ENCODE measurements at regions not wholly inside any gene's neighbourhood (a gene's known extent, or its start where the extent isn't known, plus 50 kb on each side); places are given as distances from the start of the nearest gene placed in this dataset.
"Not testable (repeated sequence)": the region's sequence is repeated elsewhere in the genome, so short reads cannot be mapped to it uniquely, and the experiment has no call there.

GRCh38 chr1:221868593-221869303, 126.9 kb upstream of the DUSP10 start:
- DNase-seq (ENCODE audit: low read depth, low spot score), result no peak
- H3K4me3 ChIP-seq (ENCODE audit: low read length), result no peak overlapping the region
- H3K27me3 ChIP-seq (ENCODE audit: control insufficient read depth, insufficient read depth, low read length), result no peaks in the 10 kb centered on the region
- H3K9me3 ChIP-seq (ENCODE audit: control insufficient read depth, insufficient read depth, low read length), result no peaks in the 10 kb centered on the region
- H3K4me1 ChIP-seq (ENCODE audit: control insufficient read depth, insufficient read depth, low read length), result no peaks in the 10 kb centered on the region
- no CpG with 5 or more reads among the region's 3 CpGs for WGBS (ENCODE audit: insufficient coverage, insufficient read length)
- no peak overlapping the region for H3K27ac ChIP-seq (ENCODE audit: low read length)
- no peaks in the 10 kb centered on the region for H3K36me3 ChIP-seq (ENCODE audit: control insufficient read depth, insufficient read depth, low read length)

- DNase-seq (ENCODE audit: low read depth, low spot score), result no peak
- H3K27ac ChIP-seq (ENCODE audit: low read length), result no peak overlapping the region
- no peaks in the 10 kb centered on the region for H3K27me3 ChIP-seq (ENCODE audit: control insufficient read depth, insufficient read depth, low read length)
- H3K9me3 ChIP-seq (ENCODE audit: control insufficient read depth, insufficient read depth, low read length), result no peaks in the 10 kb centered on the region
- WGBS (ENCODE audit: insufficient coverage, insufficient read length), result no CpG with 5 or more reads among the region's 1 CpG
- H3K4me3 ChIP-seq (ENCODE audit: low read length), result no peak overlapping the region
- no peaks in the 10 kb centered on the region for H3K4me1 ChIP-seq (ENCODE audit: control insufficient read depth, insufficient read depth, low read length)
- no peaks in the 10 kb centered on the region for H3K36me3 ChIP-seq (ENCODE audit: control insufficient read depth, insufficient read depth, low read length)
Observed at GRCh38 chr1:221867003-221867402, 125.1 kb upstream of the DUSP10 start.

GRCh38 chr1:221865808-221866207, 123.9 kb upstream of the DUSP10 start:
- no peak for DNase-seq (ENCODE audit: low read depth, low spot score)
- Histone ChIP-seq H3K36me3 (ENCODE audit: control insufficient read depth, insufficient read depth, low read length) (no peaks in the 10 kb centered on the region), H3K27ac (ENCODE audit: low read length) (no peak overlapping the region), H3K9me3 (ENCODE audit: control insufficient read depth, insufficient read depth, low read length) (no peaks in the 10 kb centered on the region), H3K4me3 (ENCODE audit: low read length) (no peak overlapping the region), H3K4me1 (ENCODE audit: control insufficient read depth, insufficient read depth, low read length) (no peaks in the 10 kb centered on the region), H3K27me3 (ENCODE audit: control insufficient read depth, insufficient read depth, low read length) (no peaks in the 10 kb centered on the region)
- WGBS (ENCODE audit: insufficient coverage, insufficient read length), result no CpG with 5 or more reads among the region's 4 CpGs

- Histone ChIP-seq H3K27me3 (ENCODE audit: control insufficient read depth, insufficient read depth, low read length) (no peaks in the 10 kb centered on the region), H3K27ac (ENCODE audit: low read length) (no peak overlapping the region), H3K4me1 (ENCODE audit: control insufficient read depth, insufficient read depth, low read length) (no peaks in the 10 kb centered on the region), H3K4me3 (ENCODE audit: low read length) (no peak overlapping the region), H3K9me3 (ENCODE audit: control insufficient read depth, insufficient read depth, low read length) (no peaks in the 10 kb centered on the region), H3K36me3 (ENCODE audit: control insufficient read depth, insufficient read depth, low read length) (no peaks in the 10 kb centered on the region)
- no CpG with 5 or more reads among the region's 3 CpGs for WGBS (ENCODE audit: insufficient coverage, insufficient read length)
- no peak for DNase-seq (ENCODE audit: low read depth, low spot score)
Observed at GRCh38 chr1:221863635-221864034, 121.7 kb upstream of the DUSP10 start.

- Histone ChIP-seq H3K27ac (ENCODE audit: low read length) (no peak overlapping the region), H3K36me3 (ENCODE audit: control insufficient read depth, insufficient read depth, low read length) (no peaks in the 10 kb centered on the region), H3K4me3 (ENCODE audit: low read length) (no peak overlapping the region), H3K9me3 (ENCODE audit: control insufficient read depth, insufficient read depth, low read length) (no peaks in the 10 kb centered on the region), H3K4me1 (ENCODE audit: control insufficient read depth, insufficient read depth, low read length) (no peaks in the 10 kb centered on the region), H3K27me3 (ENCODE audit: control insufficient read depth, insufficient read depth, low read length) (no peaks in the 10 kb centered on the region)
- no CpG with 5 or more reads among the region's 3 CpGs for WGBS (ENCODE audit: insufficient coverage, insufficient read length)
- no peak for DNase-seq (ENCODE audit: low read depth, low spot score)
Observed at GRCh38 chr1:221862971-221863370, 121.1 kb upstream of the DUSP10 start.

- DNase-seq (ENCODE audit: low read depth, low spot score), result no peak
- Histone ChIP-seq H3K36me3 (ENCODE audit: control insufficient read depth, insufficient read depth, low read length) (no peaks in the 10 kb centered on the region), H3K27me3 (ENCODE audit: control insufficient read depth, insufficient read depth, low read length) (no peaks in the 10 kb centered on the region), H3K4me3 (ENCODE audit: low read length) (no peak overlapping the region), H3K4me1 (ENCODE audit: control insufficient read depth, insufficient read depth, low read length) (no peaks in the 10 kb centered on the region), H3K9me3 (ENCODE audit: control insufficient read depth, insufficient read depth, low read length) (no peaks in the 10 kb centered on the region), H3K27ac (ENCODE audit: low read length) (no peak overlapping the region)
- WGBS (ENCODE audit: insufficient coverage, insufficient read length), result no CpG with 5 or more reads among the region's 3 CpGs
Observed at GRCh38 chr1:221858818-221859611, 117.1 kb upstream of the DUSP10 start.

- DNase-seq (ENCODE audit: low read depth, low spot score); H3K4me1 ChIP-seq (ENCODE audit: control insufficient read depth, insufficient read depth, low read length); H3K9me3 ChIP-seq (ENCODE audit: control insufficient read depth, insufficient read depth, low read length); H3K4me3 ChIP-seq (ENCODE audit: low read length); H3K27ac ChIP-seq (ENCODE audit: low read length); H3K27me3 ChIP-seq (ENCODE audit: control insufficient read depth, insufficient read depth, low read length); H3K36me3 ChIP-seq (ENCODE audit: control insufficient read depth, insufficient read depth, low read length): not testable (repeated sequence)
- WGBS (ENCODE audit: insufficient coverage, insufficient read length), result no CpG with 5 or more reads among the region's 4 CpGs
Observed at GRCh38 chr1:221857094-221857444, 115.2 kb upstream of the DUSP10 start.

- no peaks in the 10 kb centered on the region for H3K36me3 ChIP-seq (ENCODE audit: control insufficient read depth, insufficient read depth, low read length)
- no peaks in the 10 kb centered on the region for H3K4me1 ChIP-seq (ENCODE audit: control insufficient read depth, insufficient read depth, low read length)
- no peaks in the 10 kb centered on the region for H3K27me3 ChIP-seq (ENCODE audit: control insufficient read depth, insufficient read depth, low read length)
- H3K27ac ChIP-seq (ENCODE audit: low read length), result no peak overlapping the region
- WGBS (ENCODE audit: insufficient coverage, insufficient read length), result no CpG with 5 or more reads among the region's 3 CpGs
- H3K4me3 ChIP-seq (ENCODE audit: low read length), result no peak overlapping the region
- H3K9me3 ChIP-seq (ENCODE audit: control insufficient read depth, insufficient read depth, low read length), result no peaks in the 10 kb centered on the region
- DNase-seq (ENCODE audit: low read depth, low spot score), result no peak
Observed at GRCh38 chr1:221856228-221857093, 114.6 kb upstream of the DUSP10 start.

DNA sequence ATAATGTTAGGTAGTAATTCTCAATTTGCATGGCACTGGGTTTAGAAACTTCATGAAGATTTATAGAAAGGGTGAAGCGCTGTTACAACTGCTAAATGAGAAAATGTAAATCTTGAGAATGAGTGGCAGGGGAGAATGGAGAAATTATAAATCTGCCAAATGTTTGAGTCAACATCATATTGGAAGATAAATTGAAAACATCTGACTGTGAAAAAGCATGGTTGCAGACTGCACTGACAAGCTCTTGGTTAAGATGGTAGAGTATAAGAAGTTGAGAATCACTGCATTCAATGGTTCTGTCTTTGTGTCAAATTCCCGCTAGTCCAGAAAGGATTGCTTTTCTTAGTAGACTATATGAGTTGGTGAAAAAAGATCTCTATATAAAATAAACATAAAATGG, 113.3 kb upstream of the DUSP10 start:
- Histone ChIP-seq H3K4me1 (ENCODE audit: control insufficient read depth, insufficient read depth, low read length) (no peaks in the 10 kb centered on the region), H3K9me3 (ENCODE audit: control insufficient read depth, insufficient read depth, low read length) (no peaks in the 10 kb centered on the region), H3K27me3 (ENCODE audit: control insufficient read depth, insufficient read depth, low read length) (no peaks in the 10 kb centered on the region), H3K27ac (ENCODE audit: low read length) (no peak overlapping the region), H3K36me3 (ENCODE audit: control insufficient read depth, insufficient read depth, low read length) (no peaks in the 10 kb centered on the region), H3K4me3 (ENCODE audit: low read length) (no peak overlapping the region)
- no CpG with 5 or more reads among the region's 2 CpGs for WGBS (ENCODE audit: insufficient coverage, insufficient read length)
- no peak for DNase-seq (ENCODE audit: low read depth, low spot score)

DNA sequence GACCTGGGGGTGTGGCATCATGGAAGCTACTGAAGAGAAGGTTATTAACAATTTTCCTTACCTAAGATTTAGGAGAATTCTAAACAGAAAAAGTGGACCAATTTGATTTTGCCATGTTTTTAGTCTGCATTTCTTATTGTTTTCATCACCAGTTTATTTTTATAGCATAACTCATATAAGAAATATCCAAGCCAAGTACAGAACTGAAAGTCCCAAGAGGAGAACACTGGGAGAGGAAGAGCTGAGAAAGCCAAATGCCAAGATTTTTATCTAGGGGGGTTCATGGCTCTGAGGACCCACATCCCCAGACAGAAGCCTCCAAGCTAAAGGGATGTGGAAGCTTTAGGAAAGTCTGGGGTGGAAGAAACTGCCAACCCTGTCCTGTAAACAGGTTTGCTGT, 109.4 kb upstream of the DUSP10 start:
- no peak for DNase-seq (ENCODE audit: low read depth, low spot score)
- Histone ChIP-seq H3K4me1 (ENCODE audit: control insufficient read depth, insufficient read depth, low read length) (no peaks in the 10 kb centered on the region), H3K36me3 (ENCODE audit: control insufficient read depth, insufficient read depth, low read length) (no peaks in the 10 kb centered on the region), H3K4me3 (ENCODE audit: low read length) (no peak overlapping the region), H3K9me3 (ENCODE audit: control insufficient read depth, insufficient read depth, low read length) (no peaks in the 10 kb centered on the region), H3K27ac (ENCODE audit: low read length) (no peak overlapping the region), H3K27me3 (ENCODE audit: control insufficient read depth, insufficient read depth, low read length) (no peaks in the 10 kb centered on the region)

All from iPS DF 6.9 (cell line).